CD4-positive, alpha-beta memory T cell (primary cell): ENCODE measurements at regions not wholly inside any gene's neighbourhood (a gene's known extent, or its start where the extent isn't known, plus 50 kb on each side); places are given as distances from the start of the nearest gene placed in this dataset.

Experiments used
- CTCF ChIA-PET: fragments of 350-600 bp; sonication (Branson Sonifier 250); formaldehyde crosslinking; loops from one replicate; lab custom pipeline; 2021; ENCODE audit warnings: inconsistent platforms; ENCODE audit not compliant: partially characterized antibody; lab: Charles Lee
- POLR2A ChIA-PET: fragments of 350-600 bp; sonication (Branson Sonifier 250); formaldehyde crosslinking; loops from one replicate; lab custom pipeline; 2021; ENCODE audit not compliant: partially characterized antibody; lab: Charles Lee
- DNase-seq, 5 donors: peaks; one replicate each; pipeline versions ENCODE4 v3.0.0 to v3.0.0-alpha.2; 2020 to 2022; ENCODE audit warnings: mixed read lengths in 1 of 5
- H3K27ac ChIP-seq: one replicate; pipeline ENCODE4 v1.7.0; 2013; ENCODE audit warnings: low read depth, low read length
- H3K27me3 ChIP-seq: 2 replicates; pipeline ENCODE4 v1.7.0; 2013; ENCODE audit warnings: mild to moderate bottlenecking, low read length, moderate library complexity; ENCODE audit not compliant: insufficient read depth
- H3K36me3 ChIP-seq: 2 replicates; pipeline ENCODE4 v1.7.0; 2013; ENCODE audit warnings: mild to moderate bottlenecking, low read length, moderate library complexity; ENCODE audit not compliant: insufficient read depth
- H3K4me1 ChIP-seq: 2 replicates; pipeline ENCODE4 v1.7.0; 2013; ENCODE audit warnings: mild to moderate bottlenecking, low read length, moderate library complexity; ENCODE audit not compliant: insufficient read depth
- H3K4me3 ChIP-seq, 2 donors: one replicate each; pipeline ENCODE4 v1.7.0; 2013; ENCODE audit warnings: low read length in 2 of 2, mild to moderate bottlenecking in 1 of 2
- H3K9me3 ChIP-seq, 2 donors: one replicate each; pipeline ENCODE4 v1.7.0; 2013; ENCODE audit warnings: low read length in 2 of 2, control low read depth in 1 of 2; ENCODE audit not compliant: control insufficient read depth in 1 of 2
- H3K27ac Mint-ChIP-seq, 7 donors: one replicate each; pipeline ENCODE4 v1.8.0; 2020 to 2021; ENCODE audit warnings: mixed read lengths in 7 of 7, mild to moderate bottlenecking in 6 of 7, inconsistent platforms in 3 of 7, moderate library complexity in 3 of 7
- H3K27me3 Mint-ChIP-seq, 2 donors: one replicate each; pipeline ENCODE4 v1.8.0; 2020 to 2021; ENCODE audit warnings: mixed read lengths in 2 of 2
- H3K36me3 Mint-ChIP-seq, 2 donors: one replicate each; pipeline ENCODE4 v1.8.0; 2020 to 2021; ENCODE audit warnings: mixed read lengths in 2 of 2, inconsistent platforms in 1 of 2, mild to moderate bottlenecking in 1 of 2
- H3K4me1 Mint-ChIP-seq, 4 donors: one replicate each; pipeline ENCODE4 v1.8.0; 2020 to 2021; ENCODE audit warnings: mixed read lengths in 4 of 4, mild to moderate bottlenecking in 1 of 4
- H3K4me3 Mint-ChIP-seq, 8 donors: one replicate each; pipeline ENCODE4 v1.8.0; 2020 to 2021; ENCODE audit warnings: mixed read lengths in 8 of 8, mild to moderate bottlenecking in 7 of 8, moderate library complexity in 6 of 8, inconsistent platforms in 3 of 8
- H3K9me3 Mint-ChIP-seq, 8 donors: one replicate each; pipeline ENCODE4 v1.8.0; 2020 to 2021; ENCODE audit warnings: mixed read lengths in 8 of 8, mild to moderate bottlenecking in 5 of 8, inconsistent platforms in 3 of 8, moderate library complexity in 1 of 8
- intact Hi-C: fragments of 100-400 bp; cut with micrococcal nuclease; formaldehyde crosslinking; loops from one replicate; pipeline ENCODE4 v1.15.1; 2023

DNA sequence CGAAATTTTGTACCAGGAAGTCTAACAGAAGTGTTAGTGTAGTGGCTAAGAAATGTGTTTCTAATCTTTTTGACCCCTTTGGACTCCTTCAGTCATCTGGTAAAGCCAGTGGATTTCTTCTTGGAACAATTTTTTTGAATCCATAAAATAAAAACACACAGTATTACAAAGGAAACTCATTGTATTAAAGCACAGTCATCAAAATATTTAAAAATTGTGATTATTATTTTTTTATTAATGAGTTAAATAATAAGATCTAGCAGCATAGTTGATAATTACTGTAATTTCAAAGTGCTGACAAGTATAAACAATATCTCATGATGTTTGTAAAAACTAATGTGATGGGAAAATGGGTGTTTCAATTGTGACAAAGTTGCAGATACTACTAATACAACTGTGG is 72.2 kb upstream of the LRRC3B start:
- no peaks in the 10 kb centered on the region for H3K27me3 Mint-ChIP-seq
- Histone ChIP-seq H3K27ac (no peak overlapping the region), H3K9me3 (no peaks in the 10 kb centered on the region), H3K4me1 (no peaks in the 10 kb centered on the region), H3K4me3 (no peak overlapping the region), H3K36me3 (no peaks in the 10 kb centered on the region), H3K27me3 (no peaks in the 10 kb centered on the region)
- no peaks in the 10 kb centered on the region for H3K4me1 Mint-ChIP-seq
- H3K27ac Mint-ChIP-seq, result no peak overlapping the region
- H3K9me3 Mint-ChIP-seq, result peaks cover 0 to 7% (median 0%) of the 10 kb centered on the region in 8 donors
- ChIA-PET POLR2A (no interaction called here), CTCF (no interaction called here)
- intact Hi-C loops, result no loop called here
- no peaks in the 10 kb centered on the region for H3K36me3 Mint-ChIP-seq
- DNase-seq, result no peak
- H3K4me3 Mint-ChIP-seq, result no peak overlapping the region

DNA sequence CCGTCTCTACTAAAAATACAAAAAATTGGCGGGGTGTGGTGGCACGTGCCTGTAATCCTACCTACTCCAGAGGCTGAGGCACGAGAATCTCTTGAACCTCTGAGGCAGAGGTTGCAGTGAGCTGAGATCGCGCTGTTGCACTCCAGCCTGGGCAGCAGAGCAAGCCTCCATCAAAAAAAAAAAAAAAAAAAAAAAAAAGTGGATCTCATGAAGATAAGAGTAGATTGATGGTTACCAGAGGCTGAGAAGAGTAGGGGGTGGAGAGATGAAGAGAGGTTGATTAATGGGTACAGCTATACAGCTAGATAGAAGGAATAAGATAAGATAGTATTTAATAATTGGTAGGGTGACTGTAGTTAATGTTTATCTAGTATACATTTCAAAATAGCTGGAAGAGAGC is 65.9 kb upstream of the LRRC3B start:
- no peaks in the 10 kb centered on the region for H3K36me3 Mint-ChIP-seq
- ChIA-PET CTCF (interaction anchor here (0.7 kb wide), 1 partner anchor 590 kb away, joined by 3 read pairs; no protein-coding TSS in a partner anchor), POLR2A (no interaction called here)
- no peak overlapping the region for H3K4me3 ChIP-seq
- H3K9me3 ChIP-seq, result no peaks in the 10 kb centered on the region
- no peak overlapping the region for H3K4me3 Mint-ChIP-seq
- no peaks in the 10 kb centered on the region for H3K36me3 ChIP-seq
- H3K9me3 Mint-ChIP-seq, result peaks cover 0 to 7% (median 0%) of the 10 kb centered on the region in 8 donors
- intact Hi-C loops, result no loop called here
- no peaks in the 10 kb centered on the region for H3K27me3 Mint-ChIP-seq
- no peak overlapping the region for H3K27ac Mint-ChIP-seq
- no peaks in the 10 kb centered on the region for H3K27me3 ChIP-seq
- H3K4me1 ChIP-seq, result no peaks in the 10 kb centered on the region
- DNase-seq, result no peak
- no peaks in the 10 kb centered on the region for H3K4me1 Mint-ChIP-seq
- no peak overlapping the region for H3K27ac ChIP-seq

DNA sequence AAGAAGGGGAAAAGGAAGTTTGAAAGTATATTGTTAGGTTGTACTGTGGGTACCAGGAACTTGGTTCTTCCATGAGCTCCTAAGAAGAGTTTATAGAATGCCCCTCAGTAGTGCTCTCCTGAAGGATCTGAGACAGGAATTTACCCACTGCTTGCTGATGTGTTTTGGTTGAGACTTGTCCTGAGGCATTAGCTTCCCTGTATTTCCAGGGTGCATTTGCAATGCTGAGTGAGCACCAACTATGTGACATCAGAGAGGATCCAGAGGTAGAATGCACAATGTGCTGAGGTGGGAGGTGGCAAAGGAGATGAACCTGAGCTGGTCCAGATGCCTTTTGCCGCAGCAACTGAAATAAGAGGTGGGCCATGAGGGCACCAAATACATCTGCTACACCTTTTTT is 64.3 kb upstream of the LRRC3B start:
- peaks cover 0 to 3% (median 0%) of the 10 kb centered on the region in 8 donors for H3K9me3 Mint-ChIP-seq

DNA sequence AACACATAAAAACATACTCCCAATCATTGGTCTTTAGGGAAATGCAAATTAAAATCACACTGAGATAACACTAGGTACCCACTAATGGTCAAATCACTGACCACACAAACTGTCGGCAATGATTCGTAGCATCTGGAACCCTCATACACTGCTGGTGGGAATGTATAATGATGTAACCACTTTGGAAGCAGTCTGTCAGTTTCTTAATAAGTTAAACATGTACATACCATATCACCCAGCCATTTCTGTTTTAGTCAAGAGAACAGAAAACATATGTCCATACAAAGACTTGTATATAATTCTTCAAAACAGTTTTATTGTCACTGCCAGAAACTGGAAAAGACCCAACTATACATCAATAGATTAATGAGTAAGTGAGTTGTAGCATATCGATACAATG is 63.3 kb upstream of the LRRC3B start:
- H3K36me3 ChIP-seq, result no peaks in the 10 kb centered on the region
- no peaks in the 10 kb centered on the region for H3K9me3 ChIP-seq
- no peaks in the 10 kb centered on the region for H3K27me3 ChIP-seq
- intact Hi-C loops, result no loop called here
- no peaks in the 10 kb centered on the region for H3K4me1 ChIP-seq
- Mint-ChIP-seq H3K27ac (no peak overlapping the region), H3K4me1 (no peaks in the 10 kb centered on the region), H3K9me3 (peaks cover 0 to 2% (median 0%) of the 10 kb centered on the region in 8 donors), H3K36me3 (no peaks in the 10 kb centered on the region), H3K4me3 (no peak overlapping the region), H3K27me3 (no peaks in the 10 kb centered on the region)
- no peak for DNase-seq
- CTCF ChIA-PET, result no interaction called here
- POLR2A ChIA-PET, result no interaction called here
- no peak overlapping the region for H3K4me3 ChIP-seq
- no peak overlapping the region for H3K27ac ChIP-seq

More for the DNA sequence above, 64.3 kb upstream of the LRRC3B start:
- no peaks in the 10 kb centered on the region for H3K36me3 ChIP-seq
- ChIA-PET POLR2A (no interaction called here), CTCF (no interaction called here)
- Mint-ChIP-seq H3K27me3 (no peaks in the 10 kb centered on the region), H3K36me3 (no peaks in the 10 kb centered on the region), H3K4me3 (no peak overlapping the region), H3K27ac (no peak overlapping the region), H3K4me1 (no peaks in the 10 kb centered on the region)
- no peaks in the 10 kb centered on the region for H3K27me3 ChIP-seq
- H3K9me3 ChIP-seq, result no peaks in the 10 kb centered on the region
- H3K27ac ChIP-seq, result no peak overlapping the region
- H3K4me3 ChIP-seq, result no peak overlapping the region
- intact Hi-C loops, result no loop called here
- DNase-seq, result no peak
- H3K4me1 ChIP-seq, result no peaks in the 10 kb centered on the region

GRCh38 chr3:26560081-26560480 is 62.5 kb upstream of the LRRC3B start:
- Histone ChIP-seq H3K27ac (no peak overlapping the region), H3K9me3 (no peaks in the 10 kb centered on the region), H3K27me3 (no peaks in the 10 kb centered on the region), H3K36me3 (no peaks in the 10 kb centered on the region), H3K4me3 (no peak overlapping the region), H3K4me1 (no peaks in the 10 kb centered on the region)
- no peak for DNase-seq
- Mint-ChIP-seq H3K27ac (no peak overlapping the region), H3K36me3 (no peaks in the 10 kb centered on the region), H3K9me3 (peaks cover 0 to 2% (median 0%) of the 10 kb centered on the region in 8 donors), H3K4me3 (no peak overlapping the region), H3K4me1 (no peaks in the 10 kb centered on the region), H3K27me3 (no peaks in the 10 kb centered on the region)
- CTCF ChIA-PET, result no interaction called here
- POLR2A ChIA-PET, result no interaction called here
- intact Hi-C loops, result no loop called here

DNA sequence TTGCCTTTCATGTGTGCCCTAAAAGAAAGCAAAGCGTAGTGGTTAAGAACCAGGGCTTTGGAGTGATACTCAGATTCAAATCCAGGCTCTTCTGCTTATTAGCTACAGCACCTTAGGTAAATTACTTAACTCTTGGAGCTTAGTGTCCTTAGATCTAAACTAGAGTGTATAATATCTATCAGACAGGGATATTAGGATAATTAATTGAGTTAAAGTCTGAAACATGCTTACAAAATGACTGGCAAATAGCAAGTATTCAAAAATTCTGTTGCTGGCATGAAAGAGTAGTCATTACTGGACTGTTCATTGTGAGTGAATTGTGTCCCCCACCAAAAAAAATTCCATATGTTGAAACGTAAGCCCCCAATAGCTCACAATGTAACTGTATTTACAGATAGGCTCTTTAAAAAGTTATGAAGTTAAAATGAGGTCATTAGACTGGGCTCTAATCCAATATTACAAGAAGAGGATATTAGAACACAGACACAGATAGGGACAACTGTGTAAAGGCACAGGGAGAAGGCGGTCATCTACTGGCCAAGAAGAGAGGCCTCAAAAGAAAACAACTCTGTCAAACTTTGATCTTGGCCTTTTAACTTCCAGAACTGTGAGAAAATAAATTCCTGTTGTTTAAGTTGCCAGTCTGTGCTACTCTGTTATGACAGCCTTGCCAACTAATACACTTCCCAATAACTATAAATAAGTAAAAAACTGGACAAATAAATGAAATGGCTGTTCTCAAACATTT is 60.4 kb upstream of the LRRC3B start:
- CTCF ChIA-PET, result no interaction called here

More for the DNA sequence above, 60.4 kb upstream of the LRRC3B start:
- DNase-seq, result no peak
- no peaks in the 10 kb centered on the region for H3K36me3 ChIP-seq
- H3K9me3 Mint-ChIP-seq, result peaks cover 0 to 4% (median 0%) of the 10 kb centered on the region in 8 donors
- H3K27me3 ChIP-seq, result no peaks in the 10 kb centered on the region
- H3K27ac Mint-ChIP-seq, result no peak overlapping the region
- H3K36me3 Mint-ChIP-seq, result no peaks in the 10 kb centered on the region
- no peak overlapping the region for H3K27ac ChIP-seq
- H3K9me3 ChIP-seq, result no peaks in the 10 kb centered on the region
- H3K4me3 Mint-ChIP-seq, result no peak overlapping the region
- no peaks in the 10 kb centered on the region for H3K27me3 Mint-ChIP-seq
- H3K4me3 ChIP-seq, result no peak overlapping the region
- intact Hi-C loops, result no loop called here
- POLR2A ChIA-PET, result no interaction called here
- H3K4me1 Mint-ChIP-seq, result no peaks in the 10 kb centered on the region
- H3K4me1 ChIP-seq, result no peaks in the 10 kb centered on the region
